HepG2 (cell line): ENCODE measurements at regions not wholly inside any gene's neighbourhood (a gene's known extent, or its start where the extent isn't known, plus 50 kb on each side); places are given as distances from the start of the nearest gene placed in this dataset.

Experiments used
- ATAC-seq: fragments of 200-7000 bp; cut with Tn5 transposase; 3 replicates; pipeline ENCODE4 v1.9.1; 2020; ENCODE audit warnings: mild to moderate bottlenecking, moderate library complexity
- BruUV-seq: library from RNA; stranded (reverse); fragments of 400-500 nt; replicated peaks from 2 replicates; lab custom pipeline; 2021; lab: Mats Ljungman, UMichigan
- CTCF ChIA-PET: fragments of 300-600 bp; formaldehyde crosslinking; extraction: SDS; loops from one replicate; lab custom pipeline; 2021; ENCODE audit warnings: low total read pairs, inconsistent platforms, low intra/inter-chr PET ratio; lab: Yijun Ruan, JAX
- POLR2A ChIA-PET: fragments of 350-600 bp; sonication (Branson Sonifier 250); formaldehyde crosslinking; loops from one replicate; lab custom pipeline; 2020; ENCODE audit warnings: antibody characterized with exemption, inconsistent platforms; lab: Yijun Ruan, JAX
- DNase-seq: peaks from one replicate; pipeline ENCODE4 v3.0.0-alpha.2; 2015; ENCODE audit warnings: low spot score
- FAIRE-seq: peaks from 3 replicates; lab custom pipeline; 2011; peaks lifted over from hg19 to GRCh38; lab: Jason Lieb, UNC
- H2AFZ ChIP-seq: one replicate; pipeline ENCODE4 v1.6.1; 2011; ENCODE audit warnings: low read length, inconsistent platforms
- H3K27ac ChIP-seq: fragments of 300-600 bp; 3 replicates; pipeline ENCODE4 v1.8.0; 2011; ENCODE audit warnings: mixed run types, mild to moderate bottlenecking, mixed read lengths, low read length, inconsistent platforms; ENCODE audit not compliant: insufficient read depth; ENCODE audit errors: extremely low read length
- H3K27me3 ChIP-seq, 2 experiments: fragments of 200-600 bp in 1 of 2; 2 replicates in 1 of 2; 3 replicates in 1 of 2; pipeline versions ENCODE4 v1.6.0 to v1.8.0; 2011; ENCODE audit warnings: low read length in 2 of 2, mild to moderate bottlenecking in 2 of 2, moderate library complexity in 2 of 2, inconsistent platforms in 1 of 2; ENCODE audit not compliant: insufficient read depth in 2 of 2, control insufficient read depth in 1 of 2
- H3K36me3 ChIP-seq, 2 experiments: fragments of 200-600 bp in 1 of 2; replicated peaks in 1 of 2; 2 replicates in 1 of 2; 3 replicates in 1 of 2; pipeline versions ENCODE4 v1.5.1 to v1.8.0; 2011; ENCODE audit warnings: low read length in 2 of 2, inconsistent platforms in 1 of 2; ENCODE audit not compliant: insufficient read depth in 2 of 2, control insufficient read depth in 1 of 2
- H3K4me1 ChIP-seq: 2 replicates; pipeline ENCODE4 v1.5.1; 2012; ENCODE audit warnings: low read length, inconsistent platforms; ENCODE audit not compliant: insufficient read depth
- H3K4me2 ChIP-seq: 2 replicates; pipeline ENCODE4 v1.6.0; 2011; ENCODE audit warnings: low read depth, low read length, inconsistent platforms
- H3K4me3 ChIP-seq, 3 experiments: fragments of 200-600 bp in 1 of 3; sonication (generic), shearing (Covaris generic) in 1 of 3; replicated peaks in 1 of 3; 2 replicates each; pipeline ENCODE4 v1.5.1; 2011 to 2016; ENCODE audit warnings: low read length in 3 of 3, inconsistent platforms in 2 of 3, low read depth in 2 of 3, mild to moderate bottlenecking in 2 of 3, control low read depth in 1 of 3, mixed read lengths in 1 of 3; ENCODE audit not compliant: insufficient read depth in 1 of 3
- H3K79me2 ChIP-seq: one replicate; pipeline ENCODE4 v1.6.1; 2011; ENCODE audit warnings: low read length, inconsistent platforms; ENCODE audit not compliant: insufficient read depth
- H3K9ac ChIP-seq: 2 replicates; pipeline ENCODE4 v1.6.0; 2011; ENCODE audit warnings: mild to moderate bottlenecking, low read depth, low read length, inconsistent platforms; ENCODE audit not compliant: insufficient read depth
- H3K9me3 ChIP-seq: 2 replicates; pipeline ENCODE4 v1.5.1; 2012; ENCODE audit warnings: mild to moderate bottlenecking, low read length
- H4K20me1 ChIP-seq: 2 replicates; pipeline ENCODE4 v1.6.0; 2011; ENCODE audit warnings: inconsistent platforms, mild to moderate bottlenecking, low read length, moderate library complexity; ENCODE audit not compliant: insufficient read depth
- HMGA1 ChIP-seq: sonication (generic); formaldehyde crosslinking; conservative IDR thresholded peaks from 2 replicates; pipeline ENCODE4 v1.4.0; 2020; ENCODE audit warnings: missing genetic modification reagents
- KMT2A ChIP-seq: sonication (generic); formaldehyde crosslinking; IDR thresholded peaks from 2 replicates; pipeline ENCODE4 v1.4.0; 2020; ENCODE audit warnings: missing genetic modification reagents
- MAFK ChIP-seq, 2 experiments: IDR thresholded peaks in 1 of 2; conservative IDR thresholded peaks in 1 of 2; 2 replicates each; pipeline ENCODE4 v1.6.1; 2011; ENCODE audit warnings: improper control_type of control experiment in 2 of 2, low read length in 2 of 2
- NFKB2 ChIP-seq: sonication (generic); formaldehyde crosslinking; IDR thresholded peaks from 2 replicates; pipeline ENCODE4 v1.4.0; 2020; ENCODE audit warnings: missing genetic modification reagents, borderline replicate concordance
- ZNF501 ChIP-seq: sonication (generic); formaldehyde crosslinking; IDR thresholded peaks from 2 replicates; pipeline ENCODE4 v1.5.1; 2020; ENCODE audit warnings: mild to moderate bottlenecking, moderate library complexity, missing genetic modification reagents
- WGBS: methylation state at CpG from one replicate; pipeline ENCODE4 v1.1.6; 2017; ENCODE audit warnings: low lambda C conversion rate; 5-methylcytosine and 5-hydroxymethylcytosine counted together
- in situ Hi-C: cut with HindIII; loops from 2 replicates; pipeline ENCODE4 v1.10.0; 2017; ENCODE audit warnings: low pct_unique_long_range_greater_than_20kb; ENCODE audit not compliant: extremely low pct_ligation_motif_present
- intact Hi-C: fragments of 100-400 bp; cut with micrococcal nuclease; formaldehyde crosslinking; loops from one replicate; pipeline ENCODE4 v1.10.0; 2022; ENCODE audit not compliant: unreplicated experiment
- TF ChIP-seq, protein P1 (sequence below): sonication (generic); formaldehyde crosslinking; IDR thresholded peaks from 2 replicates; pipeline ENCODE4 v1.4.0; 2020; ENCODE audit warnings: missing genetic modification reagents, borderline replicate concordance
- TF ChIP-seq, protein P2 (sequence below): sonication (generic); formaldehyde crosslinking; IDR thresholded peaks from 2 replicates; pipeline ENCODE4 v1.4.0; 2020; ENCODE audit warnings: mild to moderate bottlenecking, missing genetic modification reagents

DNA sequence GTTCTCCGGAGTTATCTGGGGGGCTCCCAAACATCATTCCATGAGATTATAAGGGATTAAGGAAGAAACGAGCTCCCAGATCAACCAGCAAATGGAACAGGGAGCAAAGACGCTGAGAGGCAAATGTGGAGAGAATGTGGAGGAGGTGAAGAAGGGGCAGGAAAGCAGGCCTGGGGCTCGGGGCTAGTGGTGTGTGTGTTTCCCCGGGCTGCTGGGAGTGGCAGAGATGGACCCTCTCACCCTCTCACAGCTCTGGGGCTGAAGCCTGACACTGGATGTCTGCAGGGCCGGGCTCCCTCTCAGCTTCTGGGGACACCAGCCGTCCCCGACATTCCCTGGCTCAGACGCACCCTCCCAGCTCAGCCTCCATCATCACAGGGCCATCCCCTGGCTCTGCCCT lies 212.6 kb downstream of the THBS2 start:
- Histone ChIP-seq H3K36me3 (no peaks in the 10 kb centered on the region), H3K9me3 (peaks cover 15% of the 10 kb centered on the region), H3K27me3 (peaks cover 0 to 39% of the 10 kb centered on the region in 2 experiments; a peak in 4 of 5 replicates), H3K27ac (no peak overlapping the region), H3K4me1 (no peaks in the 10 kb centered on the region), H3K79me2 (no peaks in the 10 kb centered on the region), H4K20me1 (no peaks in the 10 kb centered on the region), H2AFZ (no peak overlapping the region), H3K4me3 (no peak overlapping the region), H3K9ac (no peak overlapping the region), H3K4me2 (no peak overlapping the region)
- BruUV-seq, result no TSS peak
- ATAC-seq, result no peak
- TF ChIP-seq ZNF501 (CRISPR knock-in tag), result no peak
- TF ChIP-seq, protein P1, sequence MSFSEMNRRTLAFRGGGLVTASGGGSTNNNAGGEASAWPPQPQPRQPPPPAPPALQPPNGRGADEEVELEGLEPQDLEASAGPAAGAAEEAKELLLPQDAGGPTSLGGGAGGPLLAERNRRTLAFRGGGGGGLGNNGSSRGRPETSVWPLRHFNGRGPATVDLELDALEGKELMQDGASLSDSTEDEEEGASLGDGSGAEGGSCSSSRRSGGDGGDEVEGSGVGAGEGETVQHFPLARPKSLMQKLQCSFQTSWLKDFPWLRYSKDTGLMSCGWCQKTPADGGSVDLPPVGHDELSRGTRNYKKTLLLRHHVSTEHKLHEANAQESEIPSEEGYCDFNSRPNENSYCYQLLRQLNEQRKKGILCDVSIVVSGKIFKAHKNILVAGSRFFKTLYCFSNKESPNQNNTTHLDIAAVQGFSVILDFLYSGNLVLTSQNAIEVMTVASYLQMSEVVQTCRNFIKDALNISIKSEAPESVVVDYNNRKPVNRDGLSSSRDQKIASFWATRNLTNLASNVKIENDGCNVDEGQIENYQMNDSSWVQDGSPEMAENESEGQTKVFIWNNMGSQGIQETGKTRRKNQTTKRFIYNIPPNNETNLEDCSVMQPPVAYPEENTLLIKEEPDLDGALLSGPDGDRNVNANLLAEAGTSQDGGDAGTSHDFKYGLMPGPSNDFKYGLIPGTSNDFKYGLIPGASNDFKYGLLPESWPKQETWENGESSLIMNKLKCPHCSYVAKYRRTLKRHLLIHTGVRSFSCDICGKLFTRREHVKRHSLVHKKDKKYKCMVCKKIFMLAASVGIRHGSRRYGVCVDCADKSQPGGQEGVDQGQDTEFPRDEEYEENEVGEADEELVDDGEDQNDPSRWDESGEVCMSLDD (CRISPR knock-in tag), result no peak
- no peak for TF ChIP-seq NFKB2 (CRISPR knock-in tag)
- TF ChIP-seq, protein P2, sequence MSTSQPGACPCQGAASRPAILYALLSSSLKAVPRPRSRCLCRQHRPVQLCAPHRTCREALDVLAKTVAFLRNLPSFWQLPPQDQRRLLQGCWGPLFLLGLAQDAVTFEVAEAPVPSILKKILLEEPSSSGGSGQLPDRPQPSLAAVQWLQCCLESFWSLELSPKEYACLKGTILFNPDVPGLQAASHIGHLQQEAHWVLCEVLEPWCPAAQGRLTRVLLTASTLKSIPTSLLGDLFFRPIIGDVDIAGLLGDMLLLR (CRISPR knock-in tag), result no peak
- TF ChIP-seq MAFK (conservative IDR thresholded peaks at IDR 0.05 in 1 of 2, IDR thresholded peaks at IDR 0.05 in 1 of 2; ENCODE audit: low read length in 2 of 2), result no peak
- no peak for TF ChIP-seq KMT2A (CRISPR knock-in tag)
- TF ChIP-seq HMGA1 (CRISPR knock-in tag), result no peak
- intact Hi-C loops, result no loop called here
- in situ Hi-C loops, result no loop called here
- no peak for FAIRE-seq
- POLR2A ChIA-PET, result no interaction called here
- DNase-seq, result no peak
- WGBS, result 16% methylated on average over 6 of the region's 9 CpGs
- CTCF ChIA-PET, result no interaction called here
